Esophagus squamous epithelium (tissue), 5 donors: ENCODE measurements at regions not wholly inside any gene's neighbourhood (a gene's known extent, or its start where the extent isn't known, plus 50 kb on each side); places are given as distances from the start of the nearest gene placed in this dataset.

Experiments
- DNase-seq: peaks from one replicate; lab custom pipeline; 2025; lab: John Stamatoyannopoulos, UW
- H3K27ac ChIP-seq, 4 donors: fragments of 200-600 bp; sonication (generic); one replicate each; pipeline ENCODE4 v1.5.1; 2016 to 2019; ENCODE audit warnings: mild to moderate bottlenecking in 1 of 4
- H3K27me3 ChIP-seq, 4 donors: fragments of 200-600 bp; sonication (generic); 1 replicate in 3 of 4; 2 replicates in 1 of 4; pipeline versions ENCODE4 v1.5.1 to v1.6.0; 2017 to 2021; ENCODE audit warnings: antibody characterized with exemption in 1 of 4
- H3K36me3 ChIP-seq, 3 donors: fragments of 200-600 bp; sonication (generic); one replicate each; pipeline ENCODE4 v1.5.1; 2016 to 2019
- H3K4me1 ChIP-seq, 3 donors: fragments of 200-600 bp; sonication (generic); one replicate each; pipeline ENCODE4 v1.5.1; 2017 to 2019
- H3K4me3 ChIP-seq, 4 donors: fragments of 200-600 bp; sonication (generic); 1 replicate in 3 of 4; 2 replicates in 1 of 4; pipeline ENCODE4 v1.5.1; 2016 to 2019; ENCODE audit warnings: mild to moderate bottlenecking in 2 of 4, moderate library complexity in 1 of 4
- H3K9me3 ChIP-seq, 3 donors: fragments of 200-600 bp; sonication (generic); one replicate each; pipeline ENCODE4 v1.5.1; 2016 to 2019
- POLR2A ChIP-seq, 4 donors: fragments of 450-650 bp; IDR thresholded peaks; one replicate each; pipeline ENCODE4 v1.6.1; 2017; ENCODE audit warnings: antibody characterized with exemption in 4 of 4, mild to moderate bottlenecking in 4 of 4, moderate library complexity in 3 of 4
- WGBS, 2 donors: methylation state at CpG; one replicate each; pipeline ENCODE4 v1.1.5; 2018; 5-methylcytosine and 5-hydroxymethylcytosine counted together
- intact Hi-C: fragments of 100-400 bp; cut with DNase I; formaldehyde crosslinking; loops from one replicate; pipeline ENCODE4 v1.15.0; 2022
- TF ChIP-seq, protein P1 (sequence below), 6 experiments: fragments of 450-650 bp in 4 of 6; fragments of 200-600 bp in 2 of 6; sonication (generic) in 2 of 6; IDR thresholded peaks; one replicate each; pipeline ENCODE4 v1.5.1; 2016 to 2019; ENCODE audit warnings: antibody characterized with exemption in 6 of 6, mild to moderate bottlenecking in 4 of 6, moderate library complexity in 4 of 6
- donor health status: DM: yes; HTN: yes; CAD: no.

DNA sequence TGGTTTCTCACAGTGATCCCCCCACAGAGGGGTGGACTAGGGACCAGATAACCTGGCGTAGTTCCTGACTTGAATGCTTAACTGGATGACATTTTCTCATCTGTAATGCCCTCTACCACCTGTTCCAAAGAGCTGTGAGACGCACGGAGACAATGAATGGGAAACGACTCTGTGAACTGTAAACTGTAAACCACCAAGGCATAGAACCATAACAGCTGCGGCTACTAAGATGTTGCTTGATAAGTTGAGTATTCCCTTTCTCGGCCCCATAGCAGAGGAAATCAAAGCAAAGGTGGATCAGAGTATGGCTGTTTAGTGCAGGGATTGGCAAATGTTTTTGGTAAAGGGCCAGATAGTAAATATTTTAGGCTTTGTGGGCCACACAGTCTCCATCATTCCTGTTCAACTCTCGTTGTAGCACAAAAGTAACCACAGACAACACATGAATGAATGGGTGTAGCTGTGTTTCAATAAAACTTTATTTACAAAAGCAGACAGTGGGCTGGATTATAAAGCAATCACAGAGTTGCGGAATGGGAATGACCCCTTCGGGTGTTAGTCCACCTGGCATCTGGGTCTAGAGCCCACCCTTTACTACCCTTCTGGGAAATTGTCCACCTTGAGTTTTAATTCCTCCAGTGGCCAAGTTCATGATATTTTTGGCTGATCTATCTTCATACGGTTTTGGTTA, 315.2 kb downstream of the RPS6KC1 start:
- Histone ChIP-seq H3K27me3 (no peaks in the 10 kb centered on the region), H3K36me3 (no peaks in the 10 kb centered on the region), H3K9me3 (no peaks in the 10 kb centered on the region), H3K4me3 (no peak overlapping the region), H3K27ac (no peak overlapping the region), H3K4me1 (no peaks in the 10 kb centered on the region)
- DNase-seq, result no peak
- 77 to 86% methylated on average over 10 of the region's 10 CpGs for WGBS, 2 donors
- intact Hi-C loops, result no loop called here
- TF ChIP-seq POLR2A (IDR thresholded peaks at IDR 0.05), result no peak
- TF ChIP-seq, protein P1, sequence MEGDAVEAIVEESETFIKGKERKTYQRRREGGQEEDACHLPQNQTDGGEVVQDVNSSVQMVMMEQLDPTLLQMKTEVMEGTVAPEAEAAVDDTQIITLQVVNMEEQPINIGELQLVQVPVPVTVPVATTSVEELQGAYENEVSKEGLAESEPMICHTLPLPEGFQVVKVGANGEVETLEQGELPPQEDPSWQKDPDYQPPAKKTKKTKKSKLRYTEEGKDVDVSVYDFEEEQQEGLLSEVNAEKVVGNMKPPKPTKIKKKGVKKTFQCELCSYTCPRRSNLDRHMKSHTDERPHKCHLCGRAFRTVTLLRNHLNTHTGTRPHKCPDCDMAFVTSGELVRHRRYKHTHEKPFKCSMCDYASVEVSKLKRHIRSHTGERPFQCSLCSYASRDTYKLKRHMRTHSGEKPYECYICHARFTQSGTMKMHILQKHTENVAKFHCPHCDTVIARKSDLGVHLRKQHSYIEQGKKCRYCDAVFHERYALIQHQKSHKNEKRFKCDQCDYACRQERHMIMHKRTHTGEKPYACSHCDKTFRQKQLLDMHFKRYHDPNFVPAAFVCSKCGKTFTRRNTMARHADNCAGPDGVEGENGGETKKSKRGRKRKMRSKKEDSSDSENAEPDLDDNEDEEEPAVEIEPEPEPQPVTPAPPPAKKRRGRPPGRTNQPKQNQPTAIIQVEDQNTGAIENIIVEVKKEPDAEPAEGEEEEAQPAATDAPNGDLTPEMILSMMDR (IDR thresholded peaks at IDR 0.05), result no peak

DNA sequence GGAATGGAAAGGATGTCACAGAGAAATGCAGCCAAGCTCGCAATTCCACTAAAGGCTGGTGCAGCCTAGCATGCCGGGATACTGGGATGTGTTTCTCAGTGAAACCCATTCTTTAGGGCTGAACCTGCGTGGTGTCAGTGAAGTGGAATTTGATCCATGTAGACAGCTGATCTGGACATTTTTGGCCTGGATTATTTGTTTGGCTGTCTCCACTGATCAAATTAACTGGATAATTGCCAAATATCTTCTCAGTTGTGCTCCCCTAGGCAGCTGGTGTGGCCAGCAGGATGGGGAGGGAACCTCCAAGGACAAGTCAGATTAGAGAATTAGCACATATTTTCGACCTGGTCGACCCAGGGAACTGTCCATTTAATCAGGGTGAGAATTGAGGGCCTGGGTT, 318.4 kb downstream of the RPS6KC1 start:
- WGBS, 2 donors, result 67 to 79% methylated on average over 4 to 5 of the region's 5 CpGs
- no peak for DNase-seq
- Histone ChIP-seq H3K27ac (no peak overlapping the region), H3K4me3 (no peak overlapping the region), H3K27me3 (no peaks in the 10 kb centered on the region), H3K36me3 (no peaks in the 10 kb centered on the region), H3K4me1 (no peaks in the 10 kb centered on the region), H3K9me3 (no peaks in the 10 kb centered on the region)
- TF ChIP-seq, protein P1 (IDR thresholded peaks at IDR 0.05), result no peak
- TF ChIP-seq POLR2A (IDR thresholded peaks at IDR 0.05), result no peak
- intact Hi-C loops, result no loop called here

DNA sequence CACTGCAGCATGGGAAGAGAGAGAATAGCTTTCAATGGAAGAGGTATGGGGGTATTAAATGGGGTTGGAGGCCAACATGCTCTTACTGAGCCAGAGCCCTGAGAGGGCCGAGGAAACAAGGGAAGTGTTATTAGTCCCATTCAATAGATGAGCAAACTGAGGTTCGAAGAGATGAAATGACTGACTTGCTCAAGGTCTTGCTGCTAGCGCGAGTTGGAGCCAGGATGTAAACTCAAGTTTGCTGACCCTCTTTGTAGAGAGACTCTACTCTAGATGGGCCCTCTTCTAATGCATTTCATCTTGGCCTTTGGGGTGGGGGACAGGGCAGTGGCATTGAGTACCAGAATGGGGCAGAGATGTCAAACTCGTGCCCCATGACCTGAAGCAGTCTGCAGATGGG, 319.5 kb downstream of the RPS6KC1 start:
- Histone ChIP-seq H3K9me3 (no peaks in the 10 kb centered on the region), H3K4me3 (no peak overlapping the region), H3K27me3 (no peaks in the 10 kb centered on the region), H3K36me3 (no peaks in the 10 kb centered on the region), H3K4me1 (no peaks in the 10 kb centered on the region), H3K27ac (no peak overlapping the region)
- no peak for TF ChIP-seq POLR2A (IDR thresholded peaks at IDR 0.05)
- TF ChIP-seq, protein P1 (IDR thresholded peaks at IDR 0.05), result no peak
- WGBS, 2 donors, result 68 to 85% methylated on average over 5 of the region's 5 CpGs
- DNase-seq, result no peak
- intact Hi-C loops, result no loop called here

DNA sequence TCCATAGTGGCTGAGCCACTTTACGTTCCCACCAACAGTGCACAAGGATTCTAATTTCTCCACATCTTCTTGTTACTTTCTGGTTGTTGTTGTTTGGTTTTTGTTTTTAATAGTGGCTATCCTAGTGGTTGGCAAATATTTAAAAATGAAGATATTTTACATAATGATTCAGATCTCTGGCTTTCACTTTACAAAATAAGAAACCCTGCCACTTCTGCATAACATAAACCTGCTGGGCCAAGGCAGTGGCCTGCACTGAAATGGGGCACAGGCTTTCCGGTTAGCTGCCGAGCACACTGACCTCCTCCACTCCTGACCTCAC, 320.4 kb downstream of the RPS6KC1 start:
- no peaks in the 10 kb centered on the region for H3K36me3 ChIP-seq
- no peak overlapping the region for H3K4me3 ChIP-seq
- no peaks in the 10 kb centered on the region for H3K27me3 ChIP-seq
- no peak for TF ChIP-seq POLR2A (IDR thresholded peaks at IDR 0.05)
- TF ChIP-seq, protein P1 (IDR thresholded peaks at IDR 0.05), result no peak
- WGBS, 2 donors, result 85 to 91% methylated on average over 2 to 3 of the region's 3 CpGs
- H3K9me3 ChIP-seq, result no peaks in the 10 kb centered on the region
- no peak overlapping the region for H3K27ac ChIP-seq
- intact Hi-C loops, result no loop called here
- H3K4me1 ChIP-seq, result no peaks in the 10 kb centered on the region
- DNase-seq, result no peak

DNA sequence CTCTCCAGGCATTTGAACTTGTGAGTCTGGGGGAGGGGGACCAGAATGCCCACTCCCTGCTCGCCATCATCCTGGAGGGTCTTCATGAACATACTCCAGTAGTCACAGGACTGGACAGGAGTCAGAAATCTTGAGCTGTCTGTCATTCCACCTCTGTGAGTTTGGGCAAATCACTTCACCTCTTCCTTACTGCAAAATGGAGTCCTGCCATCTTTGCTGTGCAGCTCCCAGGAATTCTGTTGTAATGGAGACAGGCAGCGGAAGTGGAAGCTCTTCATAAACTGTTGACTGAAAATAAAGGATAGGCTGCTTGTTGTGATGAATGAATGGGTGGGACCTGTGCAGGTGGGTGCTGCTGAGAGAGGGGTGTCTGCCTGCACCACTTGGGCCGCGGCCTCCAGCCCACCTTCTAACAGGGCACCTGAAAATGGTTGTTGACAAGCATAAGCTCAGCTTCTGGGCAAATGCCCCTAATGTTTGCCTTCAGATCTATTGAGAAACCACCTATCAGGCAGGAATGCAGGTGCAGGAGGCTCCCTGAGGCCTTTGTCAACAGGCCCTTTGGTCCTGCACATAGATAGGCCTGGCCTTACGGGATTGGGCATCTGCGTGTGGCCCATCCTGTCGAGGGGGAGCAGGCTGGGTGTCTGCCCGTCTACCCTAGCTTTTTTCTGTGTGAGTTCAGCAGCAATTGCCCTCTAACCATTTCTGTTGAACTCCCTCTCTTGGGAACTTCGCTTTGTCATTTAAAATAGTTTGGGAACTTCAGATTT, 321.0 kb downstream of the RPS6KC1 start:
- Histone ChIP-seq H3K27me3 (no peaks in the 10 kb centered on the region), H3K4me1 (no peaks in the 10 kb centered on the region), H3K36me3 (no peaks in the 10 kb centered on the region), H3K4me3 (no peak overlapping the region), H3K9me3 (no peaks in the 10 kb centered on the region), H3K27ac (no peak overlapping the region)
- no peak for TF ChIP-seq POLR2A (IDR thresholded peaks at IDR 0.05)
- TF ChIP-seq, protein P1 (IDR thresholded peaks at IDR 0.05), result no peak
- 80% methylated on average over 6 to 9 of the region's 9 CpGs for WGBS, 2 donors
- DNase-seq, result no peak
- intact Hi-C loops, result no loop called here
